ENCODE measurements at regions not wholly inside any gene's neighbourhood (a gene's known extent, or its start where the extent isn't known, plus 50 kb on each side); places are given as distances from the start of the nearest gene placed in this dataset.

DNA sequence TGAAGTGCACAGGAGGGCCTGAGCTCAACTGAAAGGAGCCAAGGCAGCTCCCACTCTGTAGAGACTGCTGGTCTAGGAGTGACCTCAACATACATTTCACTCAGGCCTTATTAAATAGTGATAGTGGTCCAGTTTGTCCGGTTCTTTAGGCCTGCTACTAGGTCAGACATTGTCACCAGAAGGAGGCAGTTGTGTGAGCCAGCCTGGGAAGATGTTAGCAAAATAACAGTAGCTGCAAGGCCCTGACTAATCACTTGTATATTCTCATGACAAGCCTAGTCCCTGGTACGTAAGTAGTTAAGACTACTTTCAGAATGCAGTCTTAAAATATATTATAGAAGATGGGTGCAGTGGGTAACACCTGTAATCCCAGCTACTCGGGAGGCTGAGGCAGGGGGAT lies 264.0 kb upstream of the CAMK1G start:
- DNase-seq, result no peak

DNA sequence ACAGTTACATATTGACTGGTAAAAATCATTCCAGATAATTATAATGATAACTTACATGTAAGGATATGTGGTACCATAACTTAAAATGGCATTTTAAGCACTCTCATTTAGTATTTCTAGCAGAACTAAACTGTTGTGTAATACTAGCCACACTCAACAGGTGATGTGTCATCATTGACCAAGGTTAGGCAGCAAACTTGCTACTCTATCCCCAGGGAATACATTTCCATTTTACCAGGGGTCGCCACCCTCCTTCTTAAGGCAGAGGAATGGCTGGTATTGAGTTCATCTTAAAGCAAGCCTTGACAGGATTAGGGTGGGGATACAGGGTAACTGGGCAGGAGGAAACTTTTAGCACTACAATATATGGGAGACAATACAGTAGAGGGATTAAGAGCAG lies 259.8 kb upstream of the CAMK1G start:
- DNase-seq, result no peak

GRCh38 chr1:209324901-209325871 lies 258.3 kb upstream of the CAMK1G start:
- no peak for DNase-seq

DNA sequence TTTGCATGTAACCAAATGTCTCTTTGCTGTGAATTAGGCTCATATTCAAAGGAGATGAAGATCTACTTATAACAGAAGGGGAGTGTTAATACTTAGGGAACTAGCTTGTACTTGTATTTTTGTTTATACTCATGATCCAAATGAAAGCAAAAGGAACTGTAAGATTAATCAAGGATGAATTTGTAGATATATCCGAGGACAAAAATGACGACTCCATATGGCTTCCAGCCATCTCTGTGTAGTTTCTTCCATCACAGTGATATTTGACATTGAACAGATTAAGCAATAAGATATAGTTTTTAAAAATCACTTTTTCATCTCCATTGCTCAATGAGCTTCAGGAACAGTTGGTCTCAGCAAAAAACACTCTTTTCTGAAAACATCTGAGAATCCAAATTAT lies 257.4 kb upstream of the CAMK1G start:
- no peak for DNase-seq

GRCh38 chr1:209326831-209327230 lies 256.7 kb upstream of the CAMK1G start:
- no peak for DNase-seq

- no peak for DNase-seq
These were observed 255.3 kb upstream of the CAMK1G start for GRCh38 chr1:209328196-209328595.

DNA sequence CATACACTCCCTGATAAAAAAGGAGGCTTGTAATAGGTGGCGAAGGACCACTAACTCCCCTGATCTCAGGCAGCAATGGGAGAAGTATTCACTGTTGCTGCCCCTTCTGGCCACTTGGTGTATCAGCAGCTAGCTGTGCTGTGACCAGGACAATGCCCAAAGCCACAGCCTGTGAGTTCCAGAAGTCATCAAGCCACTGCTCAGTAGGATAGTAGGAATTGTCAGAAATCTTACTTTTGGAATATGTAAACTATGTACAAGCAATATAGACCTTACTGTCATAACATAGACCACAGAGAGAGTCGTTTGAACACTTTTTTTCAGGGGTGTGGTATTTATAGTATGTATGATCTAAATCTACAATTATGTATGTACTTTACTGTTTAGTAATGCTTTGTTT lies 248.3 kb upstream of the CAMK1G start:
- no peak for DNase-seq

DNA sequence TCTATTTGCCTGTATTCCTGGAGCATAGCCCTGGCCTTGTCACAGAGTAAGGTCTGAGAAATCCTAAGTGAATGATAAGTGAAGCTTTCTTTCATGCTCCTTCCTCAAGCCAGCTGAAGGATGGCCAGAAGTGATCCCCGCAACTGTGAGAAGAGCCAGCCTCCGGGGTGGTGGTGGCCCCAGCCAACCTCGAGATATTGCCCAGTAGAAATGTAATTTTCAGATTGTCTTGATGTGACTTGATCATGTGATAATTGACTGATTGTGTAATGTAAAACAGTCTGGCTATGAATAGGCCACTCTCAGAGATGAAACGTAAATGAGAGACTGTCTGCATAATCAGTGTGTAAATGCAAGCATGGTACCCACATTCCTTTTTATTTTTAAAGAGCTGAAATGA lies 242.4 kb upstream of the CAMK1G start:
- no peak for DNase-seq

GRCh38 chr1:209341673-209342420 lies 241.7 kb upstream of the CAMK1G start:
- DNase-seq, result no peak

DNA sequence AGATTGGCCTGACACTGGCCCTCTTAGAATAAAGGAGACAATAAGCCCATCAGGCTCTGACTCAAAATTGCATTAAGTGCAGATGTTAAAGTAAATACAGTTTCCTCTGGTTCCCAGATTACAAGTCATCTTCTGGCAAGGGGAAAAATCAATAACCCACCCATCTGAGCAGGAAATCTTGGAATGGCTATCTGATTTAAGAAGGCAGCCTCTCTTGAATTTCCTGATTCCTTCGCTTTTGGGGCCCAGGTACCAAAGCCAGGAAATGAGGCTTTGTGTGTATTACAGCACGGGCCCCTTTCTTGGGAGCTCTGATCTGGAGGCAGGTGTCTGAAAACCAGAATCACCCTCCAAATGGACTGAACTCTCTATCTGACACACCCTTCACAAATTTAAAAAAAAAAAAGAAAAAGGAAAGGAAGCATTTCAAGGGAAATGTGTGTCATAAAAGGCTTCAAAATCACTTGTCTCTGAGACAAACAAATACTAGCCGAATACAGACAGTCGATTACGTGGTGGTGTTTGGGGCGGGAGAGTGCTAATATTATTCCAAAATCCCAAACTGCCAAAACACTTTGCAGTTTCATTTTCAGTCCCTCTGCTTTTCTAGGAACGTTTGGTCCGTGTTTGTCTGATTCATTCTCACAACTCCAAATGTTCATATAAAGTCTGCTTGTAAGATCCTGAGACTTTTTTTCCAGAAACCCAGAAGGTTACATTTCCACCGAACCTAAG lies 240.9 kb upstream of the CAMK1G start:
- DNase-seq, result no peak

GRCh38 chr1:209343511-209343910 lies 240.0 kb upstream of the CAMK1G start:
- no peak for DNase-seq

DNA sequence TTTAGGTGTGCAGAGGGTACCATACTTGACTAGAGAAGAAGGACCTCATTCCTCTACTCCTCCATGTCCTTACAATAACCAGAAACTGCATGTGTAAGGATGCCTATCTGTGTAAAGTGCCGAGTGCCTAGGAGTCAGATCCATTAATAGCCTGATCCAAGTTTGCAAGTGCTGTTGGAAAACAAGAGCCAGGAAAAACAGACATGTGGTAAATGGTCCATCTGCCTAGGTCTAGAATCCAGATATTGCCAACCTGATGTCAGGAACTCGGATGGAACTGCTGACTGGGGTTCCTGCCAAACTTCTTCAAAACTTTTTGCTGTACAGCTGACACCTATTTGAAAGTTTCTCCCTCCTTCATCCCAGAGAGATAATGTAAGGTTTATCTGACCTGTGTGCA lies 239.4 kb upstream of the CAMK1G start:
- no peak for DNase-seq

DNA sequence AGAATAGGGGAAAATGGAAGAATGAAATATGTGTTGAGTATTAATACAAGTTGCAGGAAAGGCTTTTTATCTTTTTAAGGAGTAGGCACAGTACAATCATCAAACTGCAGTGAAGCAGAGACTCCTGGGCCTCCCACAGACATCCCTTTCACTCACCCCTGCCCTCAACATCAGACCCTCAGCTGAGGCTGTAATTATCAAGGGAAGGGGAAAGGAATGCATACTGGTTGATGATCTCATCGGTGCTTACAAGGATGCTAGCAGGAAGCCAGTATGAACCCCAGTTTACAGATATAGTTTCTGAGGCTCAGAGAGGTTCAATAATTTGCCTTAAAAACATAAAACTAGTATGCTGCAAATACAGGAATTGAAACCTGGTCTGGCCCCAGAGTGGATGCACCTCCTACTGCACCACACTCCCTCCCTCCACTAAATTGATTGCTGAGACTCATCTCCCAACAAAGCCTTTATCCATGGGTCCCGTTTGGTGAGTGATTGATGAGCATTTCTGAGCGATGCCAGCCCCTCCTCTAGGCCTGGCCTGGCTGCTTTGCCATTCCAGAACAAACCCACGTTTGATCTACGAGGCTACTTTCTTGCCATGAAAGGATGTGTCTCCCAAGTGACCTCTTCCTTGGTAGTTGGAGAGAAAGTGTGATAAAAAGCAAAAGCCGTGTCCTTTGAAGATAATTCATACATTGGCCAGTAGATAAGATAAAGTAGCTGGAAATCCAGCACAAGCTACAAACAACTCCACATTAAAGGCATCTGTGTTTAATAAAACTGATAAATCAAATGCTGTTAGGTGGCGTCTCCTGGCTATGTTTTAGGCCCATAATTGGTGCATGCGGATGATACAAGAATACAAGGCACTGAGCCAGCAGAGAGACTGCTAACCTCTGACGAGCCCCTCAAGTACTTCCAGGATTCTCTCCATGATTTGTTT lies 233.9 kb upstream of the CAMK1G start:
- no peak for DNase-seq

DNA sequence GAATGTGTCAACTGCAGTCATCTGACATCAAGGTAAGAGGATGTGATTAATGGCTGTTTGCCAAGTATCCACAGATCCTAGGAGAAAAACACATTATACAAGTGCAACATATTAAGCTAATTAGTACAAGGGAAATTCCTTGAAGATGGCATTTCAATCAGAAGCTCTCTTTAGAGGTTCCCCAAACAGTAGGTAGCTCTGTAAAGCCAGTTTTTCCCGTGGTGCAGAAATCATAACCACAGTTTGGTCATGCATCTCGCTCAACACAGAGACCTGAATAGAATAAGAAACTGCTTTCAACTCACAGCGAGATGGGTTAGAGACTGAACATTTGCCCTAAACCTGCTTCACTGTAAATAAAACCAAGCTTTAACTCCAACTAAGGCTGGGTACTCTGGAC lies 230.5 kb upstream of the CAMK1G start:
- DNase-seq, result no peak

GRCh38 chr1:209354111-209354839 lies 229.2 kb upstream of the CAMK1G start:
- peak; percentile 79 for DNase-seq

DNA sequence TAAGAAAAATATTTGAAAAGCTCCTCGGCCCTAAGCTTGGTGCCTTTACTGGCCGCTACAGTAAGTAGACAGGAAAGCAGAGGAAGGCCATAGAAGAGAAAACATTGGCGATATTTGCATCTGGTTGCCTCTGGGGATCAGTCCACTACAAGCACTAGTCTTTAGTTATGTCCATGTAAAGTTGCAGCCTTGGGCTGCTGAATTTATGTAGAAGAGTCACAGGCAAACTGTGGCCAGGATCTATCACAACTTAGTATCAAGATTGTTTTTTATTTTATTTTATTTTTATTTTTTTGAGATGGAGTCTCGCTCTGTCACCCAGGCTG lies 228.7 kb upstream of the CAMK1G start:
- DNase-seq, result no peak

GRCh38 chr1:209355415-209355814 lies 228.1 kb upstream of the CAMK1G start:
- no peak for DNase-seq

GRCh38 chr1:209356976-209357377 lies 226.5 kb upstream of the CAMK1G start:
- no peak for DNase-seq

- DNase-seq, result no peak
These were observed 220.4 kb upstream of the CAMK1G start for GRCh38 chr1:209363112-209363511.

DNA sequence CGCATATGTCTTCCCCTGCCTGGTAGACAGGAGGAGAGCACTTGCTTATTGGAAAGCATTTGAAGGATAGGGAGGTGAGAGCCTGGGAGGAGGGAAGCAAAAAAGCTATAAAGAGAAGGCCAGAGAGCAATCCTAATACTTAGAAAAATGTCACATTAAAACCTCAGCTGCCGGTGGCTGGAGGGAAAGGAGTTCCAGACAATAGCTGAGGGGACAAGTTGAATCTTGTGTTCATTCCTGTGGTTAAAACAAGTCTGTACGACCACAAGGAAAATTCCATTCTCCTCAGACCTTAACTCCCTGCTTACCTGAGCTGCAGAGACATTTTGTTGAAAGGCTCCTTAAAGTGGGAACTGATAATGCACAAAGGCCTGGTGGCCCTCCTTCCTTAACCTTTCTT lies 218.8 kb upstream of the CAMK1G start:
- no peak for DNase-seq

GRCh38 chr1:209367061-209367772 lies 216.3 kb upstream of the CAMK1G start:
- no peak for DNase-seq
